ENCODE measurements at regions not wholly inside any gene's neighbourhood (a gene's known extent, or its start where the extent isn't known, plus 50 kb on each side); places are given as distances from the start of the nearest gene placed in this dataset.

GRCh38 chr6:87897663-87898062 is 150.0 kb upstream of the SPACA1 start:
- Histone ChIP-seq H3K36me3 (no peaks in the 10 kb centered on the region), H3K9me3 (no peaks in the 10 kb centered on the region), H3K4me3 (no peak overlapping the region), H3K4me1 (no peaks in the 10 kb centered on the region), H3K27ac (no peak overlapping the region), H3K27me3 (no peaks in the 10 kb centered on the region)
- intact Hi-C loops (cut with DNase I; ENCODE audit: low total_unique reads): no loop called here
- TF ChIP-seq CTCF (IDR thresholded peaks at IDR 0.05): no peak
- no peak for DNase-seq

- Histone ChIP-seq H3K4me3 (no peak overlapping the region), H3K4me1 (no peaks in the 10 kb centered on the region), H3K27ac (no peak overlapping the region), H3K27me3 (no peaks in the 10 kb centered on the region), H3K36me3 (no peaks in the 10 kb centered on the region), H3K9me3 (no peaks in the 10 kb centered on the region)
- no peak for DNase-seq
- intact Hi-C loops (cut with DNase I; ENCODE audit: low total_unique reads): no loop called here
- no peak for TF ChIP-seq CTCF (IDR thresholded peaks at IDR 0.05)
These were observed 150.6 kb upstream of the SPACA1 start for GRCh38 chr6:87897013-87897412.

GRCh38 chr6:87887266-87887665 is 160.4 kb upstream of the SPACA1 start:
- intact Hi-C loops (cut with DNase I; ENCODE audit: low total_unique reads): no loop called here
- no peak for DNase-seq
- Histone ChIP-seq H3K27me3 (peaks cover 0 to 6% of the 10 kb centered on the region in 2 donors), H3K36me3 (no peaks in the 10 kb centered on the region), H3K9me3 (no peaks in the 10 kb centered on the region), H3K4me1 (no peaks in the 10 kb centered on the region), H3K27ac (no peak overlapping the region), H3K4me3 (no peak overlapping the region)
- TF ChIP-seq CTCF (IDR thresholded peaks at IDR 0.05): no peak

- intact Hi-C loops (cut with DNase I; ENCODE audit: low total_unique reads): no loop called here
- DNase-seq: no peak
- H3K27me3 ChIP-seq: peaks cover 0 to 6% of the 10 kb centered on the region in 2 donors
- no peaks in the 10 kb centered on the region for H3K4me1 ChIP-seq
- no peak overlapping the region for H3K4me3 ChIP-seq
- no peak overlapping the region for H3K27ac ChIP-seq
- H3K9me3 ChIP-seq: no peaks in the 10 kb centered on the region
- no peak for TF ChIP-seq CTCF (IDR thresholded peaks at IDR 0.05)
- no peaks in the 10 kb centered on the region for H3K36me3 ChIP-seq
These were observed 163.4 kb upstream of the SPACA1 start for GRCh38 chr6:87884203-87884602.

- Histone ChIP-seq H3K27ac (no peak overlapping the region), H3K4me3 (no peak overlapping the region), H3K4me1 (no peaks in the 10 kb centered on the region), H3K9me3 (no peaks in the 10 kb centered on the region), H3K27me3 (peaks cover 0 to 6% of the 10 kb centered on the region in 2 donors), H3K36me3 (no peaks in the 10 kb centered on the region)
- no peak for DNase-seq
- intact Hi-C loops (cut with DNase I; ENCODE audit: low total_unique reads): no loop called here
- no peak for TF ChIP-seq CTCF (IDR thresholded peaks at IDR 0.05)
These were observed 166.2 kb upstream of the SPACA1 start for GRCh38 chr6:87881342-87881895.
